ENCODE measurements at regions not wholly inside any gene's neighbourhood (a gene's known extent, or its start where the extent isn't known, plus 50 kb on each side); places are given as distances from the start of the nearest gene placed in this dataset.

- in situ Hi-C loops (cut with HindIII; ENCODE audit: low sequenced_read_pairs) = no loop called here
Observed at GRCh38 chr4:17188125-17188524, 289.7 kb upstream of the LDB2 start.

- in situ Hi-C loops (cut with HindIII; ENCODE audit: low sequenced_read_pairs) = no loop called here
Observed at GRCh38 chr4:17187003-17187402, 288.6 kb upstream of the LDB2 start.

GRCh38 chr4:17182888-17183287 lies 284.4 kb upstream of the LDB2 start:
- in situ Hi-C loops (cut with HindIII; ENCODE audit: low sequenced_read_pairs) = no loop called here

GRCh38 chr4:17174751-17175150 lies 276.3 kb upstream of the LDB2 start:
- in situ Hi-C loops (cut with HindIII; ENCODE audit: low sequenced_read_pairs) = no loop called here

- in situ Hi-C loops (cut with HindIII; ENCODE audit: low sequenced_read_pairs) = no loop called here
Observed at GRCh38 chr4:17173300-17173699, 274.9 kb upstream of the LDB2 start.

GRCh38 chr4:17170131-17170530 lies 271.7 kb upstream of the LDB2 start:
- in situ Hi-C loops (cut with HindIII; ENCODE audit: low sequenced_read_pairs) = no loop called here

GRCh38 chr4:17169699-17170098 lies 271.3 kb upstream of the LDB2 start:
- in situ Hi-C loops (cut with HindIII; ENCODE audit: low sequenced_read_pairs) = no loop called here

GRCh38 chr4:17168571-17168970 lies 270.1 kb upstream of the LDB2 start:
- in situ Hi-C loops (cut with HindIII; ENCODE audit: low sequenced_read_pairs) = no loop called here

- in situ Hi-C loops (cut with HindIII; ENCODE audit: low sequenced_read_pairs) = no loop called here
Observed at GRCh38 chr4:17166954-17167353, 268.5 kb upstream of the LDB2 start.

GRCh38 chr4:17165286-17165685 lies 266.8 kb upstream of the LDB2 start:
- in situ Hi-C loops (cut with HindIII; ENCODE audit: low sequenced_read_pairs) = no loop called here

GRCh38 chr4:17164666-17165065 lies 266.2 kb upstream of the LDB2 start:
- in situ Hi-C loops (cut with HindIII; ENCODE audit: low sequenced_read_pairs) = no loop called here

- in situ Hi-C loops (cut with HindIII; ENCODE audit: low sequenced_read_pairs) = no loop called here
Observed at GRCh38 chr4:17163156-17163771, 264.8 kb upstream of the LDB2 start.

- in situ Hi-C loops (cut with HindIII; ENCODE audit: low sequenced_read_pairs) = no loop called here
Observed at GRCh38 chr4:17157304-17157703, 258.9 kb upstream of the LDB2 start.

GRCh38 chr4:17155486-17155885 lies 257.0 kb upstream of the LDB2 start:
- in situ Hi-C loops (cut with HindIII; ENCODE audit: low sequenced_read_pairs) = no loop called here

GRCh38 chr4:17153572-17153971 lies 255.1 kb upstream of the LDB2 start:
- in situ Hi-C loops (cut with HindIII; ENCODE audit: low sequenced_read_pairs) = no loop called here

GRCh38 chr4:17152941-17153540 lies 254.6 kb upstream of the LDB2 start:
- in situ Hi-C loops (cut with HindIII; ENCODE audit: low sequenced_read_pairs) = no loop called here

GRCh38 chr4:17142232-17142711 lies 243.8 kb upstream of the LDB2 start:
- in situ Hi-C loops (cut with HindIII; ENCODE audit: low sequenced_read_pairs) = no loop called here

- in situ Hi-C loops (cut with HindIII; ENCODE audit: low sequenced_read_pairs) = no loop called here
Observed at GRCh38 chr4:17138847-17139246, 240.4 kb upstream of the LDB2 start.

- in situ Hi-C loops (cut with HindIII; ENCODE audit: low sequenced_read_pairs) = no loop called here
Observed at GRCh38 chr4:17134565-17134964, 236.1 kb upstream of the LDB2 start.

GRCh38 chr4:17134100-17134499 lies 235.7 kb upstream of the LDB2 start:
- in situ Hi-C loops (cut with HindIII; ENCODE audit: low sequenced_read_pairs) = no loop called here

GRCh38 chr4:17132226-17132625 lies 233.8 kb upstream of the LDB2 start:
- in situ Hi-C loops (cut with HindIII; ENCODE audit: low sequenced_read_pairs) = no loop called here

GRCh38 chr4:17128268-17128667 lies 229.8 kb upstream of the LDB2 start:
- in situ Hi-C loops (cut with HindIII; ENCODE audit: low sequenced_read_pairs) = no loop called here

Measured in DLD1 (cell line).